Ovary (tissue), 7 donors: ENCODE measurements at regions not wholly inside any gene's neighbourhood (a gene's known extent, or its start where the extent isn't known, plus 50 kb on each side); places are given as distances from the start of the nearest gene placed in this dataset.
"Not testable (repeated sequence)": the region's sequence is repeated elsewhere in the genome, so short reads cannot be mapped to it uniquely, and the experiment has no call there.

Experiments
- DNase-seq, 5 donors: peaks; one replicate each; pipeline ENCODE4 v3.0.0-alpha.2; 2019 to 2020
- H3K27ac ChIP-seq, 2 donors: fragments of 200-600 bp; one replicate each; pipeline versions ENCODE4 v1.5.1 to v1.8.0; 2019 to 2022
- H3K27me3 ChIP-seq: fragments of 200-600 bp; one replicate; pipeline ENCODE4 v1.8.0; 2022
- H3K36me3 ChIP-seq: fragments of 200-600 bp; sonication (generic); one replicate; pipeline ENCODE4 v1.5.1; 2019
- H3K4me1 ChIP-seq: one replicate; pipeline ENCODE4 v1.8.1; 2013; ENCODE audit warnings: mild to moderate bottlenecking, moderate library complexity; ENCODE audit not compliant: insufficient read depth
- H3K4me3 ChIP-seq: fragments of 200-600 bp; sonication (generic); one replicate; pipeline ENCODE4 v1.5.1; 2017
- H3K9me3 ChIP-seq, 2 donors: fragments of 200-600 bp in 1 of 2; sonication (generic) in 1 of 2; one replicate each; pipeline versions ENCODE4 v1.5.1 to v1.8.1; 2013 to 2019; ENCODE audit warnings: mild to moderate bottlenecking in 1 of 2, moderate library complexity in 1 of 2
- CTCF ChIP-seq, 3 donors: fragments of 450-650 bp in 2 of 3; fragments of 200-600 bp in 1 of 3; IDR thresholded peaks; one replicate each; pipeline versions ENCODE4 v1.5.1 to v1.8.0; 2016 to 2022; ENCODE audit warnings: antibody characterized with exemption in 3 of 3, mild to moderate bottlenecking in 1 of 3
- EP300 ChIP-seq: sonication (generic); formaldehyde crosslinking; IDR thresholded peaks from one replicate; pipeline ENCODE4 v1.6.1; 2017; ENCODE audit warnings: antibody characterized with exemption
- POLR2A ChIP-seq: fragments of 450-650 bp; IDR thresholded peaks from one replicate; pipeline ENCODE4 v1.6.1; 2017; ENCODE audit warnings: antibody characterized with exemption, mild to moderate bottlenecking, moderate library complexity
- WGBS, 3 donors: extraction: QIAGEN DNeasy Blood & Tissue Kit in 1 of 3; methylation state at CpG; one replicate each; pipeline versions ENCODE4 v1.1.5 to v1.1.7; 2013 to 2017; 5-methylcytosine and 5-hydroxymethylcytosine counted together
- intact Hi-C, 4 donors: fragments of 100-400 bp; cut with DNase I; formaldehyde crosslinking; loops; one replicate each; pipeline versions ENCODE4 v1.11.0 to v1.15.1; 2022 to 2023
- donor health status: DM: no; HTN: no; CAD: no; lungs with moderate emphysema.
- donor health status: DM: no; HTN: no; CAD: no.
- donor health status: Bipolar disorder and iron deficiency.
- donor health status: DM: no; HTN: no; CAD: no.
- donor health status: DM: yes; HTN: yes; CAD: no.

DNA sequence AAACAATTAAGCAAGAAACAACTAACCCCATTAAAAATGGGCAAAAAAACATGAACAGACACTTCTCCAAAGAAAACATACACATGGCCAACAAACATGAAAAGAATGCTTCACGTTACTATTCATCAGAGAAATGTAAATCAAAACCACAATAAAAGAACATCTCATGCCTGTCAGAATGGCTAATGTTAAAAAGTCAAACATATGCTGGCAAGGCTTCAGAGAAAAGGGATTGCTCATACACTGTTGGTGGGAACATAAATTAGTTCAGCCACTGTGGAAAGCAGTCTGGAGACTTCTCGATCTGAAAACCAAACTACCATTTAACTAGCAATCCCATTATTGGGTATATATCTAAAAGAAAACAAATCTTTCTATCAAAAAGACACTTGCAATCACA lies 217.5 kb downstream of the TINAG start:
- no peaks in the 10 kb centered on the region for H3K27me3 ChIP-seq
- TF ChIP-seq POLR2A = no peak
- no peak for TF ChIP-seq EP300
- no peak for TF ChIP-seq CTCF (IDR thresholded peaks at IDR 0.05)
- H3K4me3 ChIP-seq = no peak overlapping the region
- H3K9me3 ChIP-seq = no peaks in the 10 kb centered on the region
- H3K27ac ChIP-seq = no peak overlapping the region
- no peak for DNase-seq
- intact Hi-C loops = no loop called here
- H3K4me1 ChIP-seq = no peaks in the 10 kb centered on the region
- H3K36me3 ChIP-seq = no peaks in the 10 kb centered on the region
- 30 to 48% (median 37%) methylated on average over 2 of the region's 2 CpGs for WGBS, 3 donors

GRCh38 chr6:54533567-54533966 lies 225.3 kb downstream of the TINAG start:
- Histone ChIP-seq H3K9me3 (no peaks in the 10 kb centered on the region), H3K4me3 (no peak overlapping the region), H3K36me3 (no peaks in the 10 kb centered on the region), H3K4me1 (no peaks in the 10 kb centered on the region), H3K27ac (no peak overlapping the region), H3K27me3 (no peaks in the 10 kb centered on the region)
- intact Hi-C loops = no loop called here
- no peak for TF ChIP-seq EP300
- TF ChIP-seq CTCF (IDR thresholded peaks at IDR 0.05) = no peak
- TF ChIP-seq POLR2A = no peak
- WGBS, 3 donors = 48 to 62% (median 58%) methylated on average over 2 of the region's 2 CpGs
- DNase-seq = no peak

DNA sequence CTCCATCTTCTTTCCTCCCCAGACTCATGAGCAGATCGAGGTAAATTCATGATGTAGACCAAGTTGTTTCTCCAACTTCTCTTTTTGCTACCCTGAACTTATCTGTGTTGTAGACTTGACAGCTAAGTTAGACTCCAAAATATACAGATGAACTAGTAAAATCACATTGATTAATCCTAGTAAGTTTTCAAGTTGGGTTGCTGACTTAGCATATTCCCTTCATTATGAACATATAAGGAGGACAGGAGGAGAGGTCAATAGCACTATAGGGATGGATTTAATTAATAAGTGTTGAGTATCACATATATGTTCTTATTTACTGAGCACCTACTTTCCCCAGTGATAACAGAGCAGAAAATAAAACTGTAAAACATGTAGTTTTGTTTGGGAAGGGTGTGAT lies 227.3 kb downstream of the TINAG start:
- WGBS, 3 donors = 64 to 84% (median 65%) methylated on average over 1 of the region's 1 CpG
- no peak overlapping the region for H3K4me3 ChIP-seq
- no peak for DNase-seq
- H3K36me3 ChIP-seq = no peaks in the 10 kb centered on the region
- H3K9me3 ChIP-seq = no peaks in the 10 kb centered on the region
- no peaks in the 10 kb centered on the region for H3K4me1 ChIP-seq
- no peaks in the 10 kb centered on the region for H3K27me3 ChIP-seq
- TF ChIP-seq CTCF (IDR thresholded peaks at IDR 0.05) = no peak
- H3K27ac ChIP-seq = no peak overlapping the region
- intact Hi-C loops = no loop called here

GRCh38 chr6:54541541-54541940 lies 233.3 kb downstream of the TINAG start:
- no peak for TF ChIP-seq POLR2A
- no peaks in the 10 kb centered on the region for H3K27me3 ChIP-seq
- H3K36me3 ChIP-seq = no peaks in the 10 kb centered on the region
- H3K9me3 ChIP-seq = no peaks in the 10 kb centered on the region
- 83 to 95% (median 91%) methylated on average over 1 of the region's 1 CpG for WGBS, 3 donors
- no peaks in the 10 kb centered on the region for H3K4me1 ChIP-seq
- H3K27ac ChIP-seq = no peak overlapping the region
- no peak overlapping the region for H3K4me3 ChIP-seq
- DNase-seq = no peak
- intact Hi-C loops = no loop called here

- intact Hi-C loops = no loop called here
- Histone ChIP-seq H3K4me3 (no peak overlapping the region), H3K36me3 (no peaks in the 10 kb centered on the region), H3K27me3 (no peaks in the 10 kb centered on the region), H3K27ac (no peak overlapping the region), H3K9me3 (no peaks in the 10 kb centered on the region), H3K4me1 (no peaks in the 10 kb centered on the region)
- WGBS, 3 donors = 42 to 63% (median 45%) methylated on average over 4 of the region's 4 CpGs
- no peak for DNase-seq
- TF ChIP-seq CTCF (IDR thresholded peaks at IDR 0.05) = no peak
- TF ChIP-seq EP300 = no peak
- no peak for TF ChIP-seq POLR2A
These were observed 250.9 kb downstream of the TINAG start for GRCh38 chr6:54559136-54559535.

DNA sequence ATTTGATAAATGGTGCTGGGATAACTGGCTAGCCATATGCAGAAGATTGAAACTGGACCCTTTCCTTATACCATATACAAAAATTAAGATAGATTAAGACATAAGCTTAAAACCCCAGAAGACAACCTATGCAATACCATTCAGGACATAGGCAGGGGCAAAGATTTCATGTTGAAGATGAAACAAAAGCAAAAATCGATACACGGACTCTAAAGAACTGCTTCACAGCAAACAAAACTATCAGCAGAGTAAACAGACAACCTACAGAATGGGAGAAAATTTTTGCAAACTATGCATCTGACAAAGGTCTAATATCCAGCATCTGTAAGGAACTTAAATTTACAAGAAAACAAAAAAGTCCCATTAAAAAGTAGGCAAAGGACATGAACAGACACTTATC lies 255.9 kb downstream of the TINAG start:
- H3K4me1 ChIP-seq, DNase-seq, intact Hi-C loops, H3K4me3 ChIP-seq, H3K27ac ChIP-seq, H3K27me3 ChIP-seq, H3K36me3 ChIP-seq, H3K9me3 ChIP-seq: not testable (repeated sequence)
- WGBS, 3 donors = 94 to 99% (median 96%) methylated on average over 2 of the region's 2 CpGs
